ENCODE measurements at regions not wholly inside any gene's neighbourhood (a gene's known extent, or its start where the extent isn't known, plus 50 kb on each side); places are given as distances from the start of the nearest gene placed in this dataset.
"Not testable (repeated sequence)": the region's sequence is repeated elsewhere in the genome, so short reads cannot be mapped to it uniquely, and the experiment has no call there.

DNA sequence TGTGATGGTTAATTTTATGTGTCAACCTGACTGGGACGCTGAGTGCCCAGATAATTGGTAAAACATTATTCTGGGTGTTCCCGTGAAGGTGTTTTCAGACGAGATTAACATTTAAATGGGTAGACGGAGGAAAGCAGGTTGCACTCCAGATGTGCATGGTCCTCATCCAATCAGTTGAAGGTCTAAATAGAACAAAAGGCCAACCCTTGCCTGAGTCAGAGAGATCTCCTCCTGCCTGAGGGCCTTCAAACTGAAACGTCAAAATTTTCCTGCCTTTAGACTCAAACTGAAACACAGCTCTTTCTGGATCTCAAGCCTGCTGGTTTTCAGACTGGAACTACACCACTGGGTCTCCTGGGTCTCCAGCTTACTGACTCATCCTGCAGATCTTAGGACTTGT, 73.5 kb downstream of the NPIPA8 start:
- DNase-seq (ENCODE audit: low spot score), result not testable (repeated sequence)

DNA sequence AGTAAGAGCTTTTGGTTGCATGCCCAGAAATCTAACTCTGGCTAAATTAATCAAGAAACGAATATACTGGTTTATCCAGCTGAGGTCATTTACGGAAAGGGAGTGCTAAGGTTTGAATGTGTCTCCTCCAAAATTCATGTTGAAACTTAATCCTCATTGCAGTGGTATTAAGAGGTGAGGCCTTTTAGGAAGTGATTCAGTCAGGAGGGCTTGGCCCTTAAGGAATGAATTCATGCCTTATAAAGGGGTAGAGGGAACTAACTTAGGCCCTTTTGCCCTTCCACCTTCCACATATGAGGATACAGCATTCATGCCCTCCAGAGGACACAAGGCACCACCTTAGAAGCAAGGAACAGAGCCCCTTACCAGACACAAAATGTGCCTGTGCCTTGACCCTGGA, 74.7 kb downstream of the NPIPA8 start:
- DNase-seq (ENCODE audit: low spot score), result not testable (repeated sequence)

DNA sequence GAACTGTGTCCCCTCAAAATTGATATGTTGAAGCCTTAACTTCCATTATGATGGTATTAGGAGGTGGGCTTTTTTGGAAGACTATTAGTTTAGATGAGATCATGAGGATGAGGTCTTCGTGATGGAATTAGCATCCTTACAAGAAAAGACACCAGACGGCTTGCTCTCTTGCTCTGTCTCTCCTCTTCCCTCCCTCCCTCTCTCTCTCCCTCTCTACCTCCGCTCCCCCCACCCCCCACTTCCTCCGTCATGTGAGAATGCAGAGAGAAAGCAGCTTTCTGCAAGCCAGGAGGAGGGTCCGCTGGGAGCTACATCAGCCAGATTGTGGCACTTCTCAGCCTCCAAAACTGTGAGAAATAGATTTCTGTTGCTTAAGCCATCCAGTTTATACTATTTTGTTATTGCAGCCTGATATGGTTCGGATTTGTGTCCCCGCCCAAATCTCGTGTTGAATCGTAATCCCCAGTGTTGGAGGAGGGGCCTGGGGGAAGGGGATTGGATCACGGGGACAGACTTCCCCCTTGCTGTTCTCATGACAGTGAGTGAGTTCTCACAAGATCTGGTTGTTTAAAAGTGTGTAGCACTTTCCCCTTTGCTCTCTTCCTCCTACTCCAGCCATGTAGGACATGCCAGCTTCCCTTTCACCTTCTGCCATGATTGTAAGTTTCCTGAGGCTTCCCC, 76.9 kb downstream of the NPIPA8 start:
- not testable (repeated sequence) for DNase-seq (ENCODE audit: low spot score)

DNA sequence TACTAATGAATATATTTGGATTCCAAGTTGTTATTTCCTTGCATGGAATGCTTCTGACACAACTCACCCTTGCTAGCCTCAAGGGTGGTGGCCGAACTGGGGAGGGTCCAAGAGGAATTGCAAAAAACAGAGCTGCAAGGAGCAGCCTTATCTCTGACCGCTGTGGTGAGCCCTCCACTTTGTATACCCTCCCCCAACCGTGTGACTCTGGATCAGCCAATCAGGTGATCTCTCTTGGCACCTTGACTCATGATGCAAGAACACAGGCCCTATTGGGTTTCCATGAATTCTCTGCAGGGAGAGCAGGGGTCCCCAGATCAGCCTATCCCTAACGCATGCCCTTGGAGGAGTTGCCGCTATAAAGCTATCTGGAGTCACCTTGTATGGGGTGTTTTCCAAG, 83.6 kb downstream of the NPIPA8 start:
- DNase-seq (ENCODE audit: low spot score), result not testable (repeated sequence)

DNA sequence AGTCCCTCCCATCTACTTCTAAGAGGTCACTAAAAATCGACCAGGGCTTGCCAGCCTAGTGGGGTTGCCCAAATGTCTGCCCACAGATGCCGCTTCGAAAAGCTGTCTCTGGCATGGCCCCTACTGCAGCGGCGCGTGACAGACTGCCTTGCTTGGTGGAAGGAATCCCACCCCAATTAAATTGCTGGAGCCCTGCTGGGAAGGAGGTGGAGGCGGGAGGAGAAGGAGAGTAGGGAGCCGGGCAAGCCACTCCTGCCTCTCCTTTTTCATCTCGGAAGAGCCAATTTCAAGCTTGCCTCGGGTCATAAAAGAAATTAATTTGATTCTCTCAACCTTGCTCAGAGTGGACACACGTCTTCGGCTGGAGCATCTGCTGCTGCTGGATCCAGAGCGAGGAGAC, 106.0 kb downstream of the NPIPA8 start:
- DNase-seq (ENCODE audit: low spot score), result not testable (repeated sequence)

DNA sequence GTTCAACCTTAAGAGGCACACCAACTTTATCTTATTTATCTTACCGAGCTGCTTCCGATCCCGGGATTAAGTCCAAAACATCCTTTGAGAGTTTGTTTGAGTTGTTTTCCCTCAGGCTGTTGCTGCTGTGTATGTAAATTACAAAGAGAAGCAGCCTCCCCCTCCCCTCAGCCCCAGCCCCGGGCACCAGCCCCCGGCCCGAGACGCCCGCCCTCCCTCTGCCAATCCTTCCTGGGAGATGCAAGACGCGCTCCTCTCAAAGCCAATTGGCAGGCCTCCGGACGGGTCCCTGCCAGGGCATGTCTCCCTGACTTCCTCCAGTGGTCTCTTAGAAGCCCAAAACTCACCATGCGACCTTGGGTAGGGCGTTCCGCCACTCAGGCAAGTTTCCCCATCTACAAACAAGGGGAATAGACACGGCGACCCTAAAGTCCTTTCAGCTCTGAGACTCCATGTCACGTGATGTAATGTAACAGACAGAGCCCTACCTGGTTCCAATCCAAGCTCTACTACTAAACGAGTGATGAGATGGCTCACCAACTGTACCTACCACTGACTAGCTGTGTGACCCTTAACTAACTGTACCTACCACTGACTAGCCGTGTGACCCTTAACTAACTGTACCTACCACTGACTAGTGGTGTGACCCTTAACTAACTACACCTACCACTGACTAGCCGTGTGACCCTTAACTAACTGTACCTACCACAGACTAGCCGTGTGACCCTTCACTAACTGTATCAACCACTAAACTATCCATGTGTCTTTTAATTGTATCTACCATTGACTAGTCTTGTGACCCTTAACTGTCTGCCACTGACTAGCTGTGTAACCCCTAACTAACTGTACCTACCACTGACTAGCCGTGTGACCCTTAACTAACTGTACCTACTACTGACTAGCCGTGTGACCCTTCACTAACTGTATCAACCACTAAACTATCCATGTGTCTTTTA, 114.2 kb downstream of the NPIPA8 start:
- DNase-seq (ENCODE audit: low spot score), result not testable (repeated sequence)

DNA sequence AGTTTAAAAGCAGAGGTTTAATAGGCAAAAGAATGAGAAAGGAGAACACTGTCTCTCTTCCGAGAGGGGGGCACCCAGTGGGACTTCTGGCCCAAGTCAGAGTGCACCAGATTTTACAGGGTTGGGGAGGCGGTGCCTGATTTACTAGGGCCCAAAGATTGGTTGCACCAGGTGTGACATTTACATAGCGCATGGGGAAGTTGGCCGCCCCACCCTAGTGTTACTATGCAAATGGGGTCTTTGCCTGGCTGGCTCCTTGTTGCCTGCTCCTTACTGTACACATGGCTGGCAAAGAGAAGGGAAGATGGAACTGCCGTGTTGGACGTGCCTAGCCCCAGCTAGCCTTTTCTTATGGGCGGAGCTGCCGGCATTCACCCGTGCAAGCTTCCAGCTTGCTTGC, 118.8 kb downstream of the NPIPA8 start:
- DNase-seq (ENCODE audit: low spot score), result not testable (repeated sequence)

DNA sequence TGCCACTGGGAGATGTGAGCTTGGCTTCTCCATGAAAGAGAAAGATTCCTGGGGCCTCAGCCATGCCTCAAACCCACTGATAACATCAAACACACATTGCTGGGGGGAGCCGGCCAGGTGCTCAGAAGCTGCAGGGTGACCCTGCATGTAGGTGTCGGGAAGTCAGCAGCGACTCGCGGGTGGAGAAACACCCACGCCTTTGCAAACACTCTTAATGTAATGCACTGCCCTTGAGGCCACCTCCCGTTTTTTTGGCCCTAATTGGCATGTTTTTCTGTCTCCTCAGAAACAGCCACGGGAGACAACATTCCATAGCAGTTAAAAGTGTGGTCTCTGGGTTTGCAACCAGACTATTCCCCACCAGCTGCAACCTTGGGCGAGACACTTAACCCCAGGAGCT, 119.7 kb downstream of the NPIPA8 start:
- DNase-seq (ENCODE audit: low spot score), result not testable (repeated sequence)

DNA sequence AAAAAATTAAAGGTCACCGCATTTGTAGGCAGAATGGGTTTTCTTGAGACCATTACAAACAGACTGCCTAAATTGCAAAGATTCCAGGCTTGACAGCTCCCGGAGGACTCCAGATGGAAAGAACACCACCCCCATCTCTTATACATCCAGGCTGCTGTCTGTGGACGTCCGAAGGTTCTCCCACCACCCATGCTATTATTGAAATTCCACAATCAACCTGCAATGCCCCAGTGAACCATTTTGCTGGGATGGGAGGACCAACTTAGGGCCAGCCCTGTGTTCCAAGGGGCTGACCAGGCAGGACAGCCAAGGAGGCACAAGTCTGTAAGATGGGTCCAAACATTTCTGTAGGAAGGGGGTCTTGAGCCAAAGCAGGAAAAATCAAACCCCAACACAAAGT, 122.7 kb downstream of the NPIPA8 start:
- DNase-seq (ENCODE audit: low spot score), result not testable (repeated sequence)

DNA sequence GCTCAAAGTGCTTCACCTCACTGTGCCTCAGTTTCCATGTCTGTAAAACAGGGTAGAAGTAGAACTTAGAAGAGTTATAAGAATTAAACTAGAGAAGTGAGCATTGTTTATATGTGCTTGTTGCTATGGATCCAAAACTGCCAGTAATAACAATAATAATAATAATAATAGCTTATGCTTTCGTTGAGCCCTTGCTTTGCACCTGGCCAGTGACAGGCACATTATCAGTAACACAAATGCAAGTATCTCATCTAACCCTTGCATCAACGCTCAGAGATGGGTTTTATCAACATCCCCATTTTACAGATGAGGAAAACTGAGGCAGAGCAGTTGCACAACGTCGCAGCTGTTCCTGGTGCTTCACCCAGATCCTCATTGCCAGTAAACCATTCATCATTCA, 125.0 kb downstream of the NPIPA8 start:
- not testable (repeated sequence) for DNase-seq (ENCODE audit: low spot score)

DNA sequence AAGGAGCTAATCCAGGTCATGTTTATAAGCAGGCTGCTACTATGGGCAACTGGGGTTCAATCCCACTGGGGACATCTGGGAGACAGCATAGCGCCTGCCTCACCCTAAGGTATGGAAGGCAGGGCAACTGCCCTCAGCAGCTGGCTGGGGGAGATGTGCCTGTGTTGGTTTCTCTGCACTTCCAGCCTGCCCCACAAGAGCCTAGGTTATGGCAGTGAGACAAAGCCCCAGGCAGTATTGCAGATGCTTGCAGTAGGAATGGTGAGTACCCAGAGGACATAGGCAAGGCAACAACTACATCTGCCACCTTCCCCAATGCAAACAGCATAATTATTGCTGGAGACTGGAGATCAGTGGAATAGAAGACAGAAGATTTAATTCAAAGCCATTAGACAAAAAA, 131.8 kb downstream of the NPIPA8 start:
- DNase-seq (ENCODE audit: low spot score), result not testable (repeated sequence)

DNA sequence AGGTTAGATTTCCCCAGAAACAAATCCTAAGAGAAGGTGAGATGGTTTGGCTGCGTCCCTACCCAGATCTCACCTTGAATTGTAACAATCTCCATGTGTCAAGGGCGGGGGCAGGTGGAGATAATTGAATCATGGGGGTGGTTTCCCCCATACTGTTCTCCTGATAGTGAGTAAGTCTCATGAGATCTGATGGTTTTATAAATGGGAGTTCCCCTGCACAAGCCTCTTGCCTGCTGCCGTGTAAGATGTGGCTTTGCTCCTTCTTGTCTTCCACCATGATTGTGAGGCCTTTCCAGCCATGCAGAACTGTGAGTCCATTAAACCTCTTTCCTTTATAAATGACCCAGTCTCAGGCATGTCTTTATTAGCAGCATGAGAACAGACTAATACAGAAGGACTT, 132.2 kb downstream of the NPIPA8 start:
- DNase-seq (ENCODE audit: low spot score), result not testable (repeated sequence)

DNA sequence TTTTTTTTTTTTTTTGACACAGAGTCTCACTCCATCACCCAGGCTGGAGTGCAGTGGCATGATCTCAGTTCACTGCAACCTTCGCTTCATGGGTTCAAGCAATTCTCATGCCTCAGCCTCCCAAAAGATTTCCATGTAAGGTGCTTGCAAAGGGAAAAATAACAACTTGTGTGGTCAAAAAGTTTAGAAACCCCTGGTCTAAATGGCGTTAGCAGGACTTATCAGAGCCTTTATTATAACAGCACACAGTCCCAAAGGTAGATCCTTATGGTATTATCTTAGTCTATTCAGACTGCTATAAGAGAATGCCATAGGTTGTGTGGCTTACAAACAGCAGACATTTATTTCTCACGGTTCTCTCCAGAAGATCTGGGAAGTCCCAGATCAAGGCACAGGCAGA, 135.0 kb downstream of the NPIPA8 start:
- DNase-seq (ENCODE audit: low spot score), result not testable (repeated sequence)

DNA sequence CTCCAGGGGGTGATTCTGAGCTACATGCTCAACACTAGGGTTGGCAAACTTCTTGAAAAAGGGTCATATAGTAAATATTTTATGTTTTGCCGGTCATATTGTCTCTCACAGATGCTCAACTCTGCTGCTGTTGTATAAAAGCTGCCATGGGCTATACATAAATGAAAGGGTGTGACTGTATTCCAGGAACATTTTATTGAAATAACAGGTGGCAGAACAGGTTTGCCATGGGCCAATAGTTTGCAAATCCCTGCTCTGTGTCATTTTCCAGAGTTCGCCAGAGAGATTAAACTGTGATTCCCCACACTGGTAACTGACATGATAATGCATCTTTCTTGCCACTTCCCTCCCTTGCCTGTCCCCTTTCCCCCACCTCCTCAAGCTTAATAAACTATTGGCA, 144.1 kb downstream of the NPIPA8 start:
- DNase-seq (ENCODE audit: low spot score), result not testable (repeated sequence)

DNA sequence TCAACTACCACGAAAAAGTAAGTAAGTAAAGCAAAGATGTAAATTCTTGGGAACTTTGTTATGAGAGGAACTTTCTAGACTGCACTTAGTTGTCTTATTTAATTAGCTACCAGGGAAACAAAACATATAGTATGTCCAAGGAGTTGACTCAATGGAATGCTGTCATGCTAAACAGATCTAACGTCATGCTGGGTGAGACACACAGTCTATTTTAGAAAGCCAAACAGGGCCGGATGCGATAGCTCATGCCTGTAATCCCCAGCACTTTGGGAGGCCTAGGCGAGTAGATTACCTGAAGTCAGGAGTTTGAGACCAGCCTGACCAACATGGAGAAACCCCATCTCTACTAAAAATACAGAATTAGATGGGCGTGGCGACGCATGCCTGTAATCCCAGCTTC, 146.4 kb downstream of the NPIPA8 start:
- DNase-seq (ENCODE audit: low spot score), result not testable (repeated sequence)

DNA sequence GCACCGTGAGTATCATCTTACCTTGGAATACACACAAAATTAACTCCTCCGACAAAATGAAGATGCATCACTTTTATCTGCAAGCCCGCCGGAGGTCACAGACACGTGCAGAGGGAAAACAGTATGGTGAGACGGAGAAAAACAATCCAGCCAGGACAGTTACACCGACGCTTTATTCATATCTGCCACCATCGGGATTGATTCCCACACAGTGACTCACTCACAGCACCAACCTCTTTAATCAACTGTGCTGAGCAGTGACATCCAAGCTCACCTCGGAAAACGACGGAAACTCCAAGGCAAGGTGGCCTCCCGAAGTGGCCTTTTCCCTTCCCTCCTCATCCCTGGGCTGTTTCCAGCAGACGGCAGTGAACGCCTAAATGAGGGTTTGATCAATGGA, 151.8 kb downstream of the NPIPA8 start:
- DNase-seq (ENCODE audit: low spot score), result not testable (repeated sequence)

DNA sequence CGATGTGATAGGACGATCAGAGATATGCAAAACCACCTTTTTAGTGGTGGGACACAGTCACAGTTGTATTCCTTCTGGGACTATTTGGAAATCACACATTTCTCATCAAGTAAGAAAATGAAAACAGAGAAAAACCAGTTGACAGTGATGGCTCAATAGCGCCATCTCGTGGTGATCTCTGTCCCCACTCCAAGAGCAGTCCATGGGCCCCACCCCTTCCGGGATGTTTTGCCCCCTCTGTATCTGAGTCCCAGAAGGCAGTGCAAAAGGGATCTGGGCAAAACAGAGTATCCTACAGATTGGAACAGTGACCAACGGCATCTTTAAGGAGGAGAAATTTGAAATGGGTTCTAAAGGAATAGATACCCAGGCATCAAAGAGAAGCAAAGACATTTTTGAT, 155.5 kb downstream of the NPIPA8 start:
- not testable (repeated sequence) for DNase-seq (ENCODE audit: low spot score)

DNA sequence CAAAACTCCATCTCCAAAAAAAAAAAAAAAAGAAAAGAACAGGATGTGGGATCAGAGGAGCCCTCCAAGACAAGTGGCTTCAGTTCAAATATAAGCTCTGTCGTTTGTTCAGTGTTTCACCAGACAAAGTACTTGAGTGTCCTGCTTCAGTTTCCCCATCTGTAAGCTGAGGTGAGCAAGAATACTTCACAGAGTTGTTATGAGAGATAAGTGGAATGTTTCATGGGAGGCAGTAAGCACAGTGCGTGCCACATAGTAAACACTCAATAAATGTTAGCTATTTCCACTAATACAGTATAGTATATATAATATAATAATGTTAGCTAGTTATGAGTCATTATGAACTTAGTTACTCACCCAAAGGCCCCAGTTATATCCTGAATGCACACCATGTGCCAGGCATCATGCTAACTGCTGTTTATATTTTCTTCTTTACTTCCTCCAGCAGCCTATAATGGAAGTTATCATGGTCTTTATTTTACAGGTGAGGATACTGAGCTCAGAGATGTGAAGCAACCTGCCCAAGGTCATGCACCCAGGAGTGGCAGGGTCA, 162.5 kb downstream of the NPIPA8 start:
- not testable (repeated sequence) for DNase-seq (ENCODE audit: low spot score)

DNA sequence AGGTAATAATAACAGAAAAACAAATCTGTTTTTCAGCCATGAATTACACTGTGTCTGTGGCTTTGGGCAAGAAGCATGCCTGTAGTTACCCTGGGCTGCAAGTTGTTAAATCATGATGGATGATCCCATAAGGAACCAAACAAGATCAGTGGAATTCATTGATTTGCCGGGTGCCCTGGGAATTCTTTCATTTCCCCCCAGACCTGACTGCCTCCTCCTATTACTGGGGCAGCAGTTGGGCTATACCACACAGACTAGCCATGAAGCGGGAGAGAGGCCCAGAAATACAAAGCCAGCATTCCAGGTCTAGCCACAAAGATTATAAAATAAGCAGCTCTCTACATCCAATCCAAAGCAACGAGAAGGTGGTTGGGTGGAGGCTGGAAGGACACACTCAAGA, 174.2 kb downstream of the NPIPA8 start:
- not testable (repeated sequence) for DNase-seq (ENCODE audit: low spot score)

DNA sequence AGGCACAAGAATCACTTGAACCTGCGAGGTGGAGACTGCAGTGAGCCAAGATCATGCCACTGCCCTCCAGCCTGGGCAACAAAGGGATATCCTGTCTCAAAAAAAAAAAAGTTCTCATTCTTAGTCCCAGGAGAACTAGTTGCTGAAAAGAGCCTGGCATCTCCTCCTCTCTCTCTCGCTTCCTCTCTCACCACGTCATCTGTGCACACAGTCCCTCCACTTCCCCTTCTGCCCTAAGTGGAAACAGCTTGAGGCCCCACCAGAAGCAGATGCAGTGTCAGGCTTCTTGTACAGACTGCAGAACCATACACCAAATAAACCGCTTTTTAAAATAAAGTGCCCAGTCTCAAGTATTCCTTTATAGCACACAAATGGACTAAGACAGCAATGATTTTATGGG, 175.3 kb downstream of the NPIPA8 start:
- not testable (repeated sequence) for DNase-seq (ENCODE audit: low spot score)

DNA sequence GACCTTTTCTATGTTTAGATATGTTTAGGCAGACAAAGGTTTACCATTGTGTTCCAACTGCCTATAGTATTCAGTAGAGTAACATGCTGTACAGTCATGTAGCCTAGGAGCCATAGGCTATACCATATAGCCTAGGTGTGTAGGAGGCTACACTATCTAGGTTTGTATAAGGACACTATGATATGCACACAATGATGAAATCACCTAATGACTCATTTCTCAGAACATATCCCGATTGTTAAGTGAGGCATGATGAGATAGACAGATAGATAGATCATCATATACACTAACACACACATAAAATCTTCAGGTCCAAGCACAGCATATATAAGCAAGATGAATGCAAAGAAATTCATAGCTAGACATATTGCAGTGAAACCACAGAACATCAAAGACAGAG, 177.4 kb downstream of the NPIPA8 start:
- DNase-seq (ENCODE audit: low spot score), result not testable (repeated sequence)

DNA sequence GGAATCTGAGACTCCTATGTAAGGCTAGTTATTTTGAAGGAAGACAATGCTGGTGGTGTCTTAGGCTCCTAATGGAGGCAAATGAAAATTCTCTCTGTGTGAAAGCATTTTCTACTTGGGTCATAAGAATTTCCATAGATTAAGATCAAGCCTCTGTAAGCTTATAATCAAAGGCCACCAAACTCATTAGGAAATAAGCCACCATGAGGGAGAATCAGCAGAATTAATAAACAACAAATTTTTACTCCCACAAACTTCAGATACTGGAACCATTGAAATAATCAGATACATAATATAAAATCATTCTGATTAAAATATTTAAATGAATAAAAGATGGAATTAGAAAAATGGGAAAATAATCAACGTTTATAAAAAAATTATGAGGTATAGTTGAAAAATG, 178.7 kb downstream of the NPIPA8 start:
- not testable (repeated sequence) for DNase-seq (ENCODE audit: low spot score)

DNA sequence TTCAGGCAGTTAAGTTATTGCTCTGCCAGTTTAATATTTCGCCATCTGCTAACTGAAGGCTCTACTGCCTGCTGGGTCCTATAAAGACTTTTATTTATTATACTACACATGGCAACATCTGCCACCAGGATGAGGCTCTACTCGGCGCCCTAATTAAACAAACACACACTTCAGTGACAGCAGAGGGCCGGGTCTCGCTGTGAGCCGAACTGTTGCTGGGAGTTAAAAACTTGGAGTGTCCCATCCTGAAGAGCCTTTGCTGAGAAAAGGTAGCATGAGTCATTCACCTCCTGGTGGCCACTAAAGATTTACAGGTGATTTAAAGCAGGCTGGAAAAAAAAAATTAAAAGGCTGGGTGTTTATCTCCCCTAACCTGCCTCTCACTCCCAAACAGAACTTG, 183.7 kb downstream of the NPIPA8 start:
- DNase-seq (ENCODE audit: low spot score), result not testable (repeated sequence)

All from putamen (tissue), 1 donor.